BE2C (cell line): ENCODE measurements at regions not wholly inside any gene's neighbourhood (a gene's known extent, or its start where the extent isn't known, plus 50 kb on each side); places are given as distances from the start of the nearest gene placed in this dataset.

Experiments
- DNase-seq: peaks from one replicate; pipeline ENCODE4 v3.0.0-alpha.2; 2020
- H3K27me3 ChIP-seq: fragments of 250-450 bp; sonication (Bioruptor Pico); 2 replicates; pipeline ENCODE4 v1.5.1; 2020; ENCODE audit warnings: mild to moderate bottlenecking
- H3K36me3 ChIP-seq: fragments of 250-450 bp; sonication (Bioruptor Pico); 2 replicates; pipeline ENCODE4 v1.5.1; 2020; ENCODE audit warnings: mild to moderate bottlenecking
- H3K4me1 ChIP-seq: fragments of 250-450 bp; sonication (Bioruptor Pico); 2 replicates; pipeline ENCODE4 v1.5.1; 2020
- H3K4me3 ChIP-seq: 2 replicates; pipeline ENCODE4 v1.5.1; 2011; ENCODE audit warnings: low read depth, low read length
- H3K9me3 ChIP-seq: fragments of 250-450 bp; sonication (Bioruptor Pico); 2 replicates; pipeline ENCODE4 v1.5.1; 2020
- CTCF ChIP-seq: IDR thresholded peaks from 2 replicates; pipeline ENCODE4 v1.5.1; 2012; ENCODE audit warnings: mild to moderate bottlenecking, low read depth, low read length

- no peak for TF ChIP-seq CTCF
- Histone ChIP-seq H3K4me3 (no peak overlapping the region), H3K4me1 (peaks cover 42% of the 10 kb centered on the region), H3K9me3 (no peaks in the 10 kb centered on the region), H3K27me3 (no peaks in the 10 kb centered on the region), H3K36me3 (no peaks in the 10 kb centered on the region)
- no peak for DNase-seq
Observed at GRCh38 chr1:234538062-234538731, 59.2 kb upstream of the TARBP1 start.

- H3K4me1 ChIP-seq = peaks cover 41% of the 10 kb centered on the region
- H3K4me3 ChIP-seq = no peak overlapping the region
- H3K36me3 ChIP-seq = no peaks in the 10 kb centered on the region
Observed at GRCh38 chr1:234537236-234537635, 58.3 kb upstream of the TARBP1 start.

GRCh38 chr1:234536741-234537140, 57.8 kb upstream of the TARBP1 start:
- no peaks in the 10 kb centered on the region for H3K36me3 ChIP-seq
- H3K27me3 ChIP-seq = no peaks in the 10 kb centered on the region
- H3K4me3 ChIP-seq = no peak overlapping the region
- DNase-seq = no peak
- no peaks in the 10 kb centered on the region for H3K9me3 ChIP-seq
- TF ChIP-seq CTCF = no peak
- H3K4me1 ChIP-seq = peaks cover 39% of the 10 kb centered on the region

More at GRCh38 chr1:234537236-234537635, 58.3 kb upstream of the TARBP1 start:
- TF ChIP-seq CTCF = no peak
- Histone ChIP-seq H3K9me3 (no peaks in the 10 kb centered on the region), H3K27me3 (no peaks in the 10 kb centered on the region)
- DNase-seq = no peak

- H3K36me3 ChIP-seq = no peaks in the 10 kb centered on the region
Observed at GRCh38 chr1:234535763-234536515, 57.0 kb upstream of the TARBP1 start.

GRCh38 chr1:234535218-234535617, 56.2 kb upstream of the TARBP1 start:
- no peaks in the 10 kb centered on the region for H3K27me3 ChIP-seq
- H3K4me1 ChIP-seq = peaks cover 39% of the 10 kb centered on the region
- no peaks in the 10 kb centered on the region for H3K9me3 ChIP-seq
- no peak for TF ChIP-seq CTCF
- H3K36me3 ChIP-seq = no peaks in the 10 kb centered on the region
- no peak for DNase-seq
- no peak overlapping the region for H3K4me3 ChIP-seq

More at GRCh38 chr1:234535763-234536515, 57.0 kb upstream of the TARBP1 start:
- DNase-seq = no peak
- Histone ChIP-seq H3K4me1 (peaks cover 39% of the 10 kb centered on the region), H3K4me3 (no peak overlapping the region), H3K9me3 (no peaks in the 10 kb centered on the region), H3K27me3 (no peaks in the 10 kb centered on the region)
- TF ChIP-seq CTCF = no peak
